Fibroblast of skin of right biceps (primary cell): ENCODE measurements at regions not wholly inside any gene's neighbourhood (a gene's known extent, or its start where the extent isn't known, plus 50 kb on each side); places are given as distances from the start of the nearest gene placed in this dataset.

ENCODE experiments used
- DNase-seq: peaks from one replicate; pipeline ENCODE4 v3.0.0-alpha.2; 2013

- no peak for DNase-seq
These were observed 119.1 kb downstream of the NDUFA10 start for GRCh38 chr2:239905884-239906654.

- DNase-seq: no peak
These were observed 119.8 kb downstream of the NDUFA10 start for GRCh38 chr2:239905306-239905705.

GRCh38 chr2:239904496-239904895 is 120.6 kb downstream of the NDUFA10 start:
- no peak for DNase-seq

DNA sequence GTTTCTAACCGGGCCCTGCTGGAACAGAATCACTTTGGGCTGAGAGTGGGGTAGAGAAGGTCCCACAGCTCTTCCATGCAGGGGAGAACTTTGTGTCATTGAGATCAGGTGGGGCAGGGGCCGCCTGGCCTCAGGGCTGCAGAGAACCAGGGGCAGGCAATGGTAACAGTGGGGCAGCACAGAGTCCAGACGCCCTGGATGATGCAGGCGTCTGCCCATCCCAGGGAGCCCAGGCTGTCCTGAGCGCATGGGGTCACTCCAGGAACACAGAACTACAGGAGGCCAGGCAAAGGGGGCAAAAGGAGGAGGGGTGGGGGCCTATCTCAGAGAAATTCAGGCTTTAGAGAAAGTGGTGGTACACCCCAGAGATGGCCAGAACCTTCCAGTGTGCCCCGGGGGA is 121.3 kb downstream of the NDUFA10 start:
- DNase-seq: no peak

DNA sequence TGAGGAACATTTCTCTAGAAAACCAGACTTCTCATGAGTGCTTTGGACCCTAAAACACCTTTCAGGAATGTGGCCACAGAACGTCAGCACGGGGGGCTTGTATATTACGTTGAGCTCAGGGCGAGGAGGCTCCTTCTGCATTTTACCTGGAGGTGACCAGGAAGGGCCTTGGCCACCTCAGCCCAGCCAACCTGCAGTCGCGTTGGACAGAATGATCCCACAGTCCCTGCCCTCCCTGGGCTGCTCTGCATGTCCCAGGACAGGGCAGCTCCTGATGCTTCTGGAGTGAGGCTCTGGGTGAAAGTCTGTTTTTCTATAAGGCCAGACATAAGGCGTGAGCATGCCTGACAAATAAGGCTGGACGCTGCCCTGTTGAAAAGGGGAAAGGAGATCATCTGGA is 121.9 kb downstream of the NDUFA10 start:
- no peak for DNase-seq

- no peak for DNase-seq
These were observed 122.4 kb downstream of the NDUFA10 start for GRCh38 chr2:239902749-239903201.

- DNase-seq: no peak
These were observed 126.7 kb downstream of the NDUFA10 start for GRCh38 chr2:239898292-239898925.

DNA sequence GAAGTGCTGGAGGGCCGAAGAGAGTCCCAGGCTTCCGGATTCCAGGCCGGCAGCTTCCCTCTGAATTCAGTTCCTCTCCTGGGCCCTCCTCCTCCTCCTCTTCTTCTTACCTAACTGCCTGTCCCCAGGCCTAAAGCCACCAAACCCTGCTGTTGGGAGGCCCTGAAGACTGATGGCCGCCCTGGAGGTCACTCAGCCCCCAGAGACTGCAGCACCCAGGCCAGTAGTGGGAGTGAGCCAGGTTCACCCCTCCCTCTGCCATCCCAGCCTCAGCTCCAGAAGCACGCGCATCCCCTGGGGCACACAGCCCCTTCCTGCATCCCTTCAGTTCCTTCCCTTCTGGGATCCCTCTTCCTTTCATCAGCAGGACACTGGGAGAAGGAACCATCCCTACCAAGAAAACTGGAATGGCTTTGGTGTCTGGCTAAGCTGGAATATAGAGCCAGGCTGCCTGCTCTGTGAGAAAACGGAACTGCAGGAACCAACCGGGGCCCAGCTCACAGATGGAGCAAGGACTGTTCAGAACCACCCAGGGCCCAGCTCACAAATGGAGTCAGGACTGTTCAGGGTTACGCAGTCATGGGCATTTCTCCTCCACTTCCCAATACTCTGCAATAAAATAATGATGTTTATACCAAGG is 127.4 kb downstream of the NDUFA10 start:
- no peak for DNase-seq

DNA sequence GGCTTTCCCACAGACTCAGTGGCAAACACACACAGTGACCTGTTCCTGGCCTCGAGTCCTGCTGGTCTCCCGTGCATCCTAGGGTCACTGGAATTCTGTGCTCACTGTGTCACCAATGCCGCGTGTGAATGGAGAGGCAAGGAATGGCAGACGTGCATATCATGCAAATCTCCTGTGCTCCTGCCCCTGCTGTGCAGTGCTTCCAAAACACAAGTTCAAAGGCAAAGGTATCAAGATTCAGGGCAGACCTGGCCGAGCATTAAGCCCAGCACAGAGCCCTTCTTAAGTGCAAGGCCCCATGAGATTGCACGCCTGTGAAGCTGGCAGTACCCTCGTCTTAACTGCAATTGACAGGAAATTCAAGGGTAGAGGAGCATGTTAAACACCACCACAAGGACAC is 129.1 kb downstream of the NDUFA10 start:
- DNase-seq: no peak

- no peak for DNase-seq
These were observed 129.5 kb downstream of the NDUFA10 start for GRCh38 chr2:239895669-239896068.

DNA sequence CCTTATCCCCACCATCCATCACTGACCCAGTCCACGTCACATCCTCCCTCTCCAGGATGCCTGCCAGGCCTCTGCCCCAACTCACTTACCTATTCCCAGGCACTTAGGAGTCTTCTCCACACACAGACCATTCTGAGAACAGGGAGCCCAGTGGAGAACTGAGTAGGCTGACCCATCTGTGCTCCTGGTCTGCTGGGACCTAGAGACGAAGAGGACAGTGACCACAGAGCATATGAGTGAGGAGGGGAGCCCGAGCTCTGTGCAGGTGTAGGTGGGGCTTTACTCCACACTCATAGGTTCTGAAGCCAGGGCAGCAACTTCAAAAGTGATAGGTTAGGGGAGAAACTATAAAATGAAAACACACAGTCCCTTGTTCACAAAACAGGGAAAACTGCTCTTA is 130.0 kb downstream of the NDUFA10 start:
- no peak for DNase-seq

DNA sequence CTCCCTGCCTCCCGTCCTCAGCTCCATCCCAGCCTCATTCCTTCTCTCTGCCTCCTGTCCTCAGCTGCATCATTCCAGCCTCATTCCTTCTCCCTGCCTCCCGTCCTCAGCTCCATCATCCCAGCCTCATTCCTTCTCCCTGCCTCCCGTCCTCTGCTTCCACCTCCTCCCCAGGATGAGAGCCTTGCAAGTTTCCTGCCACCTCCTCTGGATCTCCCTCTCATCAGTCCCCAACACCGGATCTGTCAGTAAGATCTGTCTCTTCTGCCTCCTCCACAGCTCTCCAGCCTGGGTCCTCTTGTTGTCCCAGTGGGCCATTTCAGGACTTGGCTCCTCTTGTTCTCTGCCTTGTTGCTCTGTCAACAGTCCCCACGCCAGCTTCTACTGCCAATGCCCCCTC is 130.9 kb downstream of the NDUFA10 start:
- no peak for DNase-seq

- no peak for DNase-seq
These were observed 132.0 kb downstream of the NDUFA10 start for GRCh38 chr2:239893236-239893515.

DNA sequence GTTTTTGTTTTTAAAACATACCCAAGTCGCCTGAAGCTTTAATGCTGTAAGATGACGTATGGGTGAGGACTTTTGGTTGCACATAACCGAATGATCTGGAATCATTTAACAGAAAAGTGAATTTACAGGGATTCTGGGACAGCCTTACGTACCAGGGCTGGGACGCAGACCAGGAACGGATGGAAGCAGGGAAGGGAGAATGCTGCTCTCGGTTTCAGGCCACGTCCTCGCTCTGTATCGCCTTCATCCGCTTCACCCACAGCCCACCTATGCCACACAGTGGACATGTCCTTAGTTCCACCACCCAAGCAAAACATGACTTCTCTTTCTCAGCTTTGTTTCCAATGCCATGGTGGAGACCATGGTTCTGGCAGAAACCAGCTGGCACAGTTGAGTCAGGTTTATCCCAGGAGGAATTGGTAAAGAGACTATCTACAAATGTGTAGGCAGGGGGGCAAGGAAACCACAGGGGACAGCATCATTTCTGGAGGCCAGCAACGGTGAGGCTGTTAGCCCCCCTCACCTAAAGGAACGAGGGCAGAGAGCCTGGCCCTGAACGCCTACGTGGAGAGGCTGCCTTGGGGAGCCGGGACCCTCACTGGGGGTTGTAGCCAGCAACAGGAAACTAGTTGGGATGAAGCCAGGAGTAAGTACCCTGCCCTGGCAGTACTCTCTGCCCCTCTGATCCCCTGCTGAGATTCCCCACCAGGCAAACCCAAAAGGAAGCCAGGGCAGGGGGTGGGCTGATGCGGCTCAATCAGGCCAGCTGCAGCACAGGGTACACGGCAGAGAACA is 132.5 kb downstream of the NDUFA10 start:
- DNase-seq: no peak

DNA sequence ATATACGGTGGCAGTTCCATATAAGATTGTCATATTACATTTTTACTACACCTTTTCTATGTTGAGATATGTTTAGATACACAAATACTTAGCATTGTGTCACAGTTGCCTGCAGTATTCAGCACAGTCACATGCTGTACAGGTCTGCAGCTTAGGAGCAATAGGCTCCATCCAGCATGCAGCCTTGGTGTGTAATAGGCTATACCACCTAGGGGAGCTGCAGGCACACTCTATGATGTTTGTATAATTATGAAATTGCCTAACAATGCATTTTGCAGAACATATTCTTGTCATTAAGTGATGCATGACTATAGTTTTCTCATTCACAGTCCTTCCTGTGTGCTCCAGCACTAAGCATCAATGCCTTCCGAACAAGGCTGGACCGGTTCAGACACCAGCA is 133.4 kb downstream of the NDUFA10 start:
- DNase-seq: no peak

- DNase-seq: no peak
These were observed 134.9 kb downstream of the NDUFA10 start for GRCh38 chr2:239890206-239890746.

- DNase-seq: no peak
These were observed 135.5 kb downstream of the NDUFA10 start for GRCh38 chr2:239889641-239890121.

- DNase-seq: no peak
These were observed 137.5 kb downstream of the NDUFA10 start for GRCh38 chr2:239887604-239888003.

GRCh38 chr2:239886781-239887180 is 138.4 kb downstream of the NDUFA10 start:
- DNase-seq: no peak

- no peak for DNase-seq
These were observed 140.3 kb downstream of the NDUFA10 start for GRCh38 chr2:239884875-239885274.

GRCh38 chr2:239884051-239884405 is 141.1 kb downstream of the NDUFA10 start:
- no peak for DNase-seq

DNA sequence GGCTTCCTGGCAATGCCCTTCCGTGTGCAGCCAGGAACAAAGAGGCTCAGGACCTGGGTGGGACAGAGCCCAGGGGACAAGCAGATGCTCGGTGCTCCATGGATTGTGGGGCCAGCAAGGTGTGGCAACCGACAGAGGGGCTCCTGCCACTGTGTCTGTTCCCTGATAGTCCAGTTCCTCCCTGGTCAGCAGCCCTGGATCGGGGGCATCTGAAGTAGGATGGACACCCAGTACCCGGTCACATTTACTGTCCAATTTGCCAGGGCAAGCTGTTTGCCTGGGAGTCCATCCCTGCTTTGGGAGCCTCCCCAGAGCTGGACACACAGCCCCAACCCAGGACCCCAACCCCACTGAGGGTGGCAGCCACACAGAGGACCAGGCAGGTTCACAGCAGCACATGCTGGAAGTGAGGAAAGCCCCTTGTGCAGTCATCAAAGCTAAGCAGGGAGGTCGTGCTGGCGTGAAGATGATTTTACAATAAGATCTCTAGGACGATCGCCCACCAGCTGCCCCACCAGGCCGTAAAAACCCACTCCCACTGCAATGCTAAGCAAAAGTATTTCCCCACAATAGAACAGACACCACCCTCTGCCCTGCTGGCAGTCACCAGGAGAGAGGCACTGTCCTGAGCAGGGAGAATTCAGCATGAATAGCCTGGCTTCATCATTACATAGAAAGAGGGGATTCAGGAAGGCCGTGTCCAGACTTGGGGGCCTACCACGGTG is 141.7 kb downstream of the NDUFA10 start:
- no peak for DNase-seq
